NB4 (cell line): ENCODE measurements at regions not wholly inside any gene's neighbourhood (a gene's known extent, or its start where the extent isn't known, plus 50 kb on each side); places are given as distances from the start of the nearest gene placed in this dataset.

Experiments
- CTCF ChIP-seq: IDR thresholded peaks from one replicate; pipeline ENCODE4 v1.5.1; 2012; ENCODE audit warnings: low read depth, low read length
- MAX ChIP-seq: IDR thresholded peaks from 2 replicates; pipeline ENCODE4 v1.6.1; 2011; ENCODE audit warnings: low read depth, low read length
- POLR2A ChIP-seq: IDR thresholded peaks from 2 replicates; pipeline ENCODE4 v1.6.1; 2011; ENCODE audit warnings: mild to moderate bottlenecking; ENCODE audit not compliant: insufficient read length; ENCODE audit errors: extremely low read depth

GRCh38 chr16:73714976-73715375 is 581.6 kb upstream of the PSMD7 start:
- TF ChIP-seq CTCF (no peak), POLR2A (no peak), MAX (no peak)
